ENCODE measurements at regions not wholly inside any gene's neighbourhood (a gene's known extent, or its start where the extent isn't known, plus 50 kb on each side); places are given as distances from the start of the nearest gene placed in this dataset.

GRCh38 chr21:24844671-24845070 is 762.6 kb downstream of the MRPL39 start (continued):
- no peak for TF ChIP-seq PRDM2 (tag by site-specific recombination; IDR thresholded peaks at IDR 0.05; ENCODE audit: borderline replicate concordance)
- no peak for TF ChIP-seq ZNF311 (tag by site-specific recombination; IDR thresholded peaks at IDR 0.05; ENCODE audit: borderline replicate concordance)

GRCh38 chr21:24840287-24840686 is 767.0 kb downstream of the MRPL39 start:
- no peak overlapping the region for H3K27ac ChIP-seq (ENCODE audit: extremely low read depth, low read depth, low read length)
- ChIA-PET CTCF (no interaction called here), POLR2A (no interaction called here)
- H3K4me3 ChIP-seq (ENCODE audit: low read depth, low read length): no peak overlapping the region
- H3K4me1 ChIP-seq (ENCODE audit: control insufficient read depth, insufficient read depth, low read length): no peaks in the 10 kb centered on the region
- TF ChIP-seq ZSCAN18 (tag by site-specific recombination; IDR thresholded peaks at IDR 0.05): no peak
- no peak for TF ChIP-seq ZNF555 (tag by site-specific recombination; conservative IDR thresholded peaks at IDR 0.05)
- TF ChIP-seq ZNF433 (tag by site-specific recombination; IDR thresholded peaks at IDR 0.05; ENCODE audit: low read depth): no peak
- no peak for TF ChIP-seq GLI2 (tag by site-specific recombination; IDR thresholded peaks at IDR 0.05; ENCODE audit: borderline replicate concordance, low read depth)
- no peak for TF ChIP-seq ZNF221 (tag by site-specific recombination; IDR thresholded peaks at IDR 0.05; ENCODE audit: borderline replicate concordance)
- TF ChIP-seq ZNF2 (tag by site-specific recombination; IDR thresholded peaks at IDR 0.05): no peak
- TF ChIP-seq KLF17 (tag by site-specific recombination; IDR thresholded peaks at IDR 0.05): no peak
- TF ChIP-seq MYNN (tag by site-specific recombination; IDR thresholded peaks at IDR 0.05; ENCODE audit: borderline replicate concordance): no peak
- no peak for TF ChIP-seq ZNF658 (tag by site-specific recombination; IDR thresholded peaks at IDR 0.05)
- no peak for TF ChIP-seq INSM2 (tag by site-specific recombination; IDR thresholded peaks at IDR 0.05)
- TF ChIP-seq ZBTB8A (tag by site-specific recombination; IDR thresholded peaks at IDR 0.05): no peak
- TF ChIP-seq ZNF211 (tag by site-specific recombination; IDR thresholded peaks at IDR 0.05; ENCODE audit: low read depth): no peak
- no peak for TF ChIP-seq SALL2 (tag by site-specific recombination; IDR thresholded peaks at IDR 0.05; ENCODE audit: borderline replicate concordance)
- TF ChIP-seq ZNF341 (tag by site-specific recombination; IDR thresholded peaks at IDR 0.05; ENCODE audit: low read depth): no peak
- TF ChIP-seq ZNF335 (tag by site-specific recombination; conservative IDR thresholded peaks at IDR 0.05): no peak
- no peak for TF ChIP-seq ZNF830 (tag by site-specific recombination; IDR thresholded peaks at IDR 0.05; ENCODE audit: low read depth)
- no peak for TF ChIP-seq TRIM28 (IDR thresholded peaks at IDR 0.05; ENCODE audit: borderline replicate concordance, low read length)
- TF ChIP-seq ZNF239 (tag by site-specific recombination; IDR thresholded peaks at IDR 0.05): no peak
- TF ChIP-seq ZNF37A (tag by site-specific recombination; IDR thresholded peaks at IDR 0.05): no peak
- TF ChIP-seq ZNF776 (tag by site-specific recombination; IDR thresholded peaks at IDR 0.05; ENCODE audit: borderline replicate concordance): no peak
- H3K36me3 ChIP-seq (ENCODE audit: control insufficient read depth in 2 of 2, insufficient read depth in 1 of 2, low read length in 2 of 2): no peaks in the 10 kb centered on the region
- H3K9me3 ChIP-seq (ENCODE audit: control insufficient read depth, insufficient read depth, low read depth, low read length): no peaks in the 10 kb centered on the region

All from HEK293 (cell line).